ENCODE measurements at regions not wholly inside any gene's neighbourhood (a gene's known extent, or its start where the extent isn't known, plus 50 kb on each side); places are given as distances from the start of the nearest gene placed in this dataset.
A peak's percentile ranks its signal among the peaks of the same experiment; 100 is the strongest.
"Not testable (repeated sequence)": the region's sequence is repeated elsewhere in the genome, so short reads cannot be mapped to it uniquely, and the experiment has no call there.

DNA sequence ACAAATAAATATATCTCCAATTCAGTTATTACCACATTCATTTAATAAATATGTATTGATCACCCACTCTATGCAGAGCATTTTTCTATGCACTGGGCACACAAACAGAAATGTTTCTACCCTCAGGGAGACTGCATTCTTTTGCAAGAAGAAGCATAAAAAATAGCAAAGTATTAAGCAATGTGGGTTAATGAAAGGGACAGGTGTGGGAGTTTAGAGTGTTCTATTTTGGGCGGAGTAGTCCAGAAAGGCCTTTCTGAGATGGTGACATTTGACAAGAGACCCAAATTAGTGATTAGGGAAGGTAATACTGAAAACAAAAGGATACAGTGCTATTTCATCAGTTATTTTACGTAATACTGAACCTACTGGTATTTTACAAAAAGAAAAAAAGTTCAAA lies 394.3 kb upstream of the CHST9 start:
- no peak for DNase-seq (ENCODE audit: low spot score)

DNA sequence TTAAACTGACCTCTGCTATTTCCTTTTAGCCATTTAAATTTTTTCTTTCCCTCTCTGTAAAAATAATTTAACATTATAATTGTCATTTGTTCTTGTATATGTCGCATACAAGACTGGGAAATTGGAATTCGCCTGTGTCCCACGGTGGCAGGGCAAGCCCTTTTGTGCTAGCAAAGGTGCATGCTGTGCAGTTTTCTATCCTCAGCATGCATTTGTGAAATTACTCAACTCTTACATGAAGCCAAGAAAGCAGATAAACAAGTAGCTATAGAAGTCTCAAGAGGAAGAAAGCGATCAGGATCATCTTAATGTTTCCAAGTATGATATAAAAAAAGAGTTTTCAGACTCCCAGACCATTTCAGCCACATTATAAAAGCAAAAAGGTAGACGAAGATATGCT lies 392.6 kb upstream of the CHST9 start:
- no peak for DNase-seq (ENCODE audit: low spot score)

DNA sequence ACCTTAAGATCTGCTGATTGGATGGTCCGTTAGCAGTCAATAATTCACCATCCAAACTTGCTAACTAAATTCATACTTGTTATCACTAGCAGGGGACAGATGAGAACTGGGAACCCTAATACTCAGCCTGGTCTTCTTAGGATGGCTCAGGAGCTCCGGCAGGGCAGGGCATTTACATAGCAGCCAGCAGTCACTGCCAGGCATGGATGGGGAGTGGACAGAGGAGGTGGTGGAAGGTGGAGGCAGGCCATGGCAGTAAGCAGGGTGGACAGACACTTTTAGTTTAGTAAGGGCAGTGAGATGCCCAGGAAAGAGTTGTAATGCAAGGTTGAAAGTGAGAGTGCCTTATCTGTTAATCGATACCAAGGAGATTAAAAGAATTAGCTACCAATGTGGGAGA lies 392.2 kb upstream of the CHST9 start:
- no peak for DNase-seq (ENCODE audit: low spot score)

DNA sequence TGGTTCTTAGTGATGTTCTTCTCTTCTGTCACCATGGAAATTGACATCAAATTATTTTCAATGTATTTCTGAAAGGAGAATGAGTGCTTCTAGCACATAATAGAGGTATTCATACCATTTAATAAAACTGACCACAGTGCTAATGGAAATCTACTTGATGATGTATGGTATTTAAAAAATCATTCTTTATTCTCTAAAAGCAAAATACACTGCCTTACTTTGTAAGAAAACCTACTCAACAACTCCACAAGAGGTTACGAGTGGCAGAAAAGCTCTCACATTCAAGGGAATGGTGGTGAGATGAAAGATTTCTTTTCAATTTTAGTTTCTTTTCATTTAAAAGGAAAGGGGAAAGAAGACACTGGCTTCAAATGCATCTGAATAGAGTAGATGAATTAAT lies 382.3 kb upstream of the CHST9 start:
- no peak for DNase-seq (ENCODE audit: low spot score)

DNA sequence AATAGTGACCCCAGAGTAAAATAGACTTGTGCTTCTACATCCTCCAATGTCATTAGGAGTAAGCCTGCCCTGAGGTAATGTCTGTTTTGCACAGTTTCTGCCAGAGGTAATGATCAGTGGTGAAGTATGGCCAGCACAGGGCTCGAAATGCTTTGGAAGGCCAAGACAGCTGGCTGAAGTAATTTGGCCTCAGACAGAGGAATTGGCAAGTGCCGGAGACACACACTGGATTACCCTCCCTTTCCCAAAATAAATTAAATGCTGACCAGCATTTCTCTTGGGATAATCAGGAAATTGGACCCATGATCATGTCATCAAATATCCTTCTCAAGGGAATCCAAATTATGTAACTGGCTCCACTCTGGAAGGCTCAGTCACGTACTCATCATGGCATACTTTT lies 379.0 kb upstream of the CHST9 start:
- DNase-seq (ENCODE audit: low spot score): no peak

DNA sequence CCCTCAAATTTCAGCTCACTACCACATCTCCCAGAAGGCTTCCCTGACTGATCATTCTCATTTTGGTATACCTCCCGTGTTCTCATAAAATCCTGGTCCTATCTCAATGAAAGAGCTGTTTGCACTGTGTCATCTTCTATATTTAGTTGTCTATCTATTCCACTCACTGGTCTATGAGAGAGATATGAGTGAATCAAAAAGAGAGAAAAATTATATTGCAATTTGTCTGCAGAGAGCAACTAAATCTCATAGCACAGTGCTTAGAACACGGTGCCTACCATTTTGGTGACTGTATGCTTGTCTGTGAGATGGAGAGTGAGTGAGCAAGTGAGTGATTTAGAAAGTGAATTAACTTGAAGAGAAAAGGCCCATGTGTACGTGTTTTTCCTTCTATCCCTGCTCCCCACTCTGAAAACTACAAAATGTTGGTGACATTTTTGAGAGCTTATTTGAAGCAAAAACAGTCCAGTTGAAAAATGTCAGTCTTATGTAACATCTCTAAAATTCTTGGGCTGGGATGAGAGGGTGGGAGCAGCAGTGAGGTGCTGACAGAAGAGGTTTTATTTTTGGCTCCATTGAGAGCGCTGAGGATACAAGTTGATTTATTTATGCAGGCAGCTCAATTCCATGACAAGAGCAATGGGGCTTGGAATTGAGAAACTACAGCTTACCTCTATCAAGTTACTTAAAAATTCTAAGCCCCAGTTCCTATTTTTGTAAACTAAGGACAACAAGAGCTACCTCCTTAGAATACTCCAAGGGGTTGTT lies 373.5 kb upstream of the CHST9 start:
- no peak for DNase-seq (ENCODE audit: low spot score)

DNA sequence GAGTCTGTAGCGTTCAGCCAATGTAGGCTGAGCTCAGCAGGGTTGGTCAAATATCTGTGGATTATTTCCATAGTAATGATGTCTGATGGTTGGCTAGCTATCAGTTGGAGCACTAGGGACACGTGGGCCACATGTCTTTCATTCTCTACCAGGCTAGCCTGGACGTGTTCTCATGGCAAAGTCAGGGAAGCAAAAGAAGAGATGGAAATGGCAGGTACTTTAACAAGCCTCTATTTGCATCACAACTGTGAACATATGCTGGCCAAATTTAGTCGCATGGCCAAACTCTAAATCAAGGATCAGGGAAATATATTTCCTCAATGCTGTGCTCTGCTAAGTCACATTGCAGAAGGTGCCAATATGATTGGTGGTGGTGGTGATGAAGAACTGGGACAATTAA lies 371.6 kb upstream of the CHST9 start:
- no peak for DNase-seq (ENCODE audit: low spot score)

DNA sequence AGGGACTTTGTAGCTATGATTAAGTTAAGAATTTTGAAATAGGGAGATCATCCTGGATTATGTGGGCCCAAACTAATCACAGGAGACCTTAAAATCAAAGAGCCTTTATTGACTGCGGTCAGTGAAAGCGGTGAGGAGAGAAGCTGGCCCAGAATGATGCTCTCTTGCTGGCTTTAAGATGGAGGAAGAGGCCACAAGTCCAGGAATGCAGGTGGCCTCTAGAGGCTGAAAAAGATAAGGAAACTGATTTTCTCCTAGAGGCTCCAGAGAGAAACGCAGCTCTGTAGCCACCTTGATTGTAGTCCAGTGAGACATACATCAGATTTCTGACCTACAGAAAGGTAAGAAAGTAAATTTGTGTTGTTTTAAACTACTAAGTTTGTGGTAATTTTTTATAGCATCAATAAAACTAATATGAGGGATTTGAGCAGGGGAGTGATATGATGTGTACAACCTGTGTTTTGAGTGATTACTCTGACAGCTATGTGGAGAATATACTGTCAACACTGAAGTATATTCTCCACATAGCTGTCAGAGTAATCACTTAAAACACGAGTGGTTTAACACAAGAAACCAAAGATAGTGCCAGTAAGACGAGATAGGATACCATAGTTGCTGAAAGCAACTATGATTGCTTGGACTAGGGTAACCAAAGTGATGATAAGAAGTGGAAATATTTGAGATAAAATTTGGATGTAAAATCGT lies 364.4 kb upstream of the CHST9 start:
- DNase-seq (ENCODE audit: low spot score): no peak

DNA sequence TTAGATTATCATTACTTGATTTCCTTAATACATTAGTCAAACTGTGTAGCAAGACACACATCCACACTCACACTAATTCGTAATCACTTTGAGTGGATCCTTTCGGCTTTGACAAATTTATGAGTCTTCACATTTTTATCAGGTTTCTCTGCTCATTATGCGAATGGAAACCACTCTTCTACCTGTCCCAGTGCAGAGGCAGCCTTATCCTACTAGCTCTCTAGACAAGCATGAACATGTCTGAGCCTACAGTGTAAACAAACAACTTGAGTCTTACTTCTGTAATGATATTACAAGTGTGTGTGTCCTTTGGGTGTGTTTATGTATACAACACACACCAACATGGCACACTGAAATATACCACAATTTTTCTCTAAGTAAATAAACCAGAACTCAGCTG lies 361.9 kb upstream of the CHST9 start:
- DNase-seq (ENCODE audit: low spot score): no peak

DNA sequence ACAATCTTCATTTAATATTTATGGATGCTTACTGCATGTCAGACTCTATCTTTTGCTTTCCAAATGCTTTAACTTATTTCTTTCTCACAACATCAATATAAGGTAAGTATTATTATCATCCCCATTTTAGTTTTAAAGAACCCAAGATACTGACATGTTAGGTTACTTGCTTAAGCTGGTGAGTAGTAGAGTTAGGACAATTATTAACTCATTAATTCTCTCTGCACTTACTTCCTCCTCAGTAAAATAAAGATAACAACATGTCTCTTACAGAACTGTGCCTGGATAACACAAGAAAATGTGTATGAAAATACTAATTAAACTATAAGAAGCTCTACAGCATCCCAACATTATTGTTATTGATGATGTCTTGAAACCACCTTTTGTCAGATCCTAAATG lies 359.1 kb upstream of the CHST9 start:
- DNase-seq (ENCODE audit: low spot score): no peak

DNA sequence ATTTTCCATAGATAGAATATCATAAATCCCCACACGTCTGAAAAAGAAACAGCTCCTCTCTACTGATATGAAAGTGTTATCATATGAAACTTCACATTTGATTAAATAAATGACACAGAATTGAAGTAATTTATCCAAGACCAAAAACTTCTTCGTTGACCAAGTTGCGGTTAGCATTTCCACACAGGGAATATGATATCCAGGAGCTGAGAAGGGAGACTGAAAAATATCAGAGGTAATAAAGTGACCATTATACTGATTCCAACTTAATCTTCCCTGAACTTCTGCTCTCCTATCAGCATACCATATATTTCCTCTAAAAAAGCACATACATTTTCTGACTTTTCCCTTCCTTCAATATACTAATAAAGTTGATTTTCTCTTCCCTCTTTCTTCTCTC lies 356.2 kb upstream of the CHST9 start:
- no peak for DNase-seq (ENCODE audit: low spot score)

DNA sequence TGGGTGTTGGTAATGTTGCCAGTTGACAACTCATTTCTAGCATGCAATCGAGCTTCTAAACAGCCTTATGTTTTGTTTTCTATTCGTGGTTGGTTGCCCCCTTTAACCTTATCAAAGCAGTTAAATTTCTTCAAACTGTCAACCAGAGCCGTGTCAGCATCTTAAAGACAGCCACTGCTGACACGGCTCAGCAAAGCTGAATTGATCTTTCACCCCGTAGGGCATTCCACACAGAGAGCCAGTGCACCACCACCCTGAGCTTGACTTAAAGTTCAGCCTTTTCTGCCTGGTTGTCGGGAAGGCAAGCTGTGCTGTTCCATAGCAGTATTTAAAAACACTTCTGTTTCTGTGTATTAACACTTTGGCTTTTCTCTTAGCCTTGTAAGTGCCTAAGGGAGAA lies 355.0 kb upstream of the CHST9 start:
- DNase-seq (ENCODE audit: low spot score): no peak

DNA sequence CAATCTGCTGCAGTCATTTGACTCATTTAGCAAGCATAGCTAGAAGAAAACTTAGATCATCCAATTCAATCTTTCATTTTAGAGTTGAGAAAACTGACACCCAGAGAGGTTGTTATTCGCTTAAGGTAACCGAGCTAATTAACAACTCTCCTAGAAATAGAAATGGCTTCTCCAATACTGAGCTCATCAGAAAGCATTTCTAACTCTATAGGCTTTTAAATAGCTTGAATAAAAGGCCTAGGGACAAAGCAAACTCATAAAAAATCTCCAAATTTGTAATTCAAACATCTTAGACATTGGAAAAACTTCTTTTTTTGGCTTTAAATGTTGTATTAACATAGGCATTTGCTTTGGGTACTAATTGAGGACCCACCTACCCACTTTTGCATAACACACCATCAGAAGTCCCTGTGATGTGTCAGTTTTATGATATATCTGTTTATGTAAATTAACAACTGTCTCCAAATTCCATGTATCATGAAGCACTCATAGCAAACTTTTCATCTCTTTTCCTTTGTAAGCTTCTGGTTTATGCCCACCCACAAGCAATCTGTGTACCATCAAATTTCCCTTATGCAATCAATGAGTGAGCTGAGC lies 343.9 kb upstream of the CHST9 start:
- no peak for DNase-seq (ENCODE audit: low spot score)

DNA sequence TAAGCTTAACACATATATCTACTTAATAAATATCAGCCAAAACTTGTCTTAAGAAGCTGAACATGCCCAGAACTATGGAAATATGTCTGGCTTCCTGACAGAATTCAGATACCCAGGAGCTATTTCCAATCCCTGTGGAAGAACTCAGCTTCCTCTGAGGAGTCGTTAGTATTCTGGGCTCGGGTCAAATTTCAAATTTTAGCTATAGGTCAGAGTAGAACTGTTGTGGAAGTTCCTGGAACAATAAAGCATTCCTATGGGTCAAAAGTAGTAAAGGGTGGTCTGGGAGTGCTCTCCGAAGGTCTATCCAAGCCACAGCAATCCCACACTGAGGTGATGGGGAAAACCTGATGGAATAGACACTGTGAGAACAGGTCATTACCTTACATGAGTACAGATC lies 342.7 kb upstream of the CHST9 start:
- DNase-seq (ENCODE audit: low spot score): no peak

DNA sequence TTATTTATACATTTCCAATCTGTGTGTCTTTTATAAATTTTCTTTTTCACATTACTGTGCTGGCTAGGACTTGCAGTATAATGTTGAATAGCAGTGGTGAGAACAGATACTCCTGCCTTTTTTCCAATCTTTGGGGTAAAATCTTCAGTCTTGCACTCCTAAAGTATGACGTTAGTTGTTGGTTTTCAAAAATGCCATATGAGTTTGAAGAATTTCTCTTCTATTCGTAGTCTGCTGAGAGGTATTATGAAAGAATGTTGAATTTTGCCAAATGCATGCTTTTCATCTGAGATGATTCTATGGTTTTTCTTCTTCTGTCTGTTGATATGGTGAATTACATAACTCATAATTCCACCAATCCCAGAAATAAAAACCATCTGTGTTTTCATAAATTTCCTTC lies 335.3 kb upstream of the CHST9 start:
- DNase-seq (ENCODE audit: low spot score): no peak

DNA sequence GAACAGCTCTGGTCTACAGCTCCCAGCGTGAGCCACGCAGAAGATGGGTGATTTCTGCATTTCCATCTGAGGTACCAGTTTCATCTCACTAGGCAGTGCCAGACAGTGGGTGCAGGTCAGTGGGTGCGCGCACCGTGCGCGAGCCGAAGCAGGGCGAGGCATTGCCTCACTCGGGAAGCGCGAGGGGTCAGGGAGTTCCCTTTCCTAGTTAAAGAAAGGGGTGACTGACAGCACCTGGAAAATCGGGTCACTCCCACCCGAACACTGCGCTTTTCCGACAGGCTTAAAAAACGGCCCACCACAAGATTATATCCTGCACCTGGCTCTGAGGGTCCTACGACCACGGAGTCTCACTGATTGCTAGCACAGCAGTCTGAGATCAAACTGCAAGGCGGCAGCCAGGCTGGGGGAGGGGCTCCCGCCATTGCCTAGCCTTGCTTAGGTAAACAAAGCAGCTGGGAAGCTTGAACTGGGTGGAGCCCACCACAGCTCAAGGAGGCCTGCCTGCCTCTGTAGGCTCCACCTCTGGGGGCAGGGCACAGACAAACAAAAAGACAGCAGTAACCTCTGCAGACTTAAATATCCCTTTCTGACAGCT lies 325.0 kb upstream of the CHST9 start:
- not testable (repeated sequence) for DNase-seq (ENCODE audit: low spot score)

DNA sequence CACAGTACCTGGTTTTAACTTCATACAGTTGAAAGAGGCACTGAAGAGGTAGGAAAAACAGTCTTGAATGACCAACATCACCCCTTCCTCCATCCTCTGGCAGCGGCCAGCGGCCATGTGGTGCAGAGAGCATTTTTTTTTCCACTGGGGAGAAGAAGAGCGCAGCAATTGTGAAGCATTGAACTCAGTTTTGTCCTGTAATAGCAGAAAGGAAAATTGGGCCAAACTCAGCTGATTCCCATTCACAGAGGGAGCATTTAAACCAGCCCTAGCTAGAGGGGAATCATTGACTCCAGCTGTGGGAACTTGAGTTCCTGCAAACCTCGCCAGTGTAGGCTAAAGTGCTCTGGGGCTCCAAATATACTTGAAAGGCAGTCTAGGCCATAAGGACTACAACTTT lies 316.6 kb upstream of the CHST9 start:
- DNase-seq (ENCODE audit: low spot score): peak; percentile 30

DNA sequence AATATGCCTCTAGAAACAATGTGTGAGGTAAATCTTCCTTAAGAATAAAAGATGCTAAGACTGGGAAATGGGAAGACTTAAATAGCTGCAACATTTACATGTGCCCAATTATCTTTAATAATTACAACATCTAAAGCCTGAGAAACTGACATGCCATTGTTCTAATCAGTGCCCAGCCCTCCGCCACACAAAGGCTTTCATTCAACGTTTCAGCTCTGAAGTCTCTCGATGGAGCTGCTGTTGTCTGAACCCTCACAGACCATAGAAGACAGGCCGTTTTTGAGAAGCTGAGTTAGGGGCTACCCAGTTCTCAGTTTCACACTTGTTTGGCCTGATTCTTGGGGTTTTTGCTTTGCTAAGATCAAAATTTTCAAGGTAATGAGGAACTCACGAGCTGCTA lies 315.4 kb upstream of the CHST9 start:
- peak; percentile 83 for DNase-seq (ENCODE audit: low spot score)

DNA sequence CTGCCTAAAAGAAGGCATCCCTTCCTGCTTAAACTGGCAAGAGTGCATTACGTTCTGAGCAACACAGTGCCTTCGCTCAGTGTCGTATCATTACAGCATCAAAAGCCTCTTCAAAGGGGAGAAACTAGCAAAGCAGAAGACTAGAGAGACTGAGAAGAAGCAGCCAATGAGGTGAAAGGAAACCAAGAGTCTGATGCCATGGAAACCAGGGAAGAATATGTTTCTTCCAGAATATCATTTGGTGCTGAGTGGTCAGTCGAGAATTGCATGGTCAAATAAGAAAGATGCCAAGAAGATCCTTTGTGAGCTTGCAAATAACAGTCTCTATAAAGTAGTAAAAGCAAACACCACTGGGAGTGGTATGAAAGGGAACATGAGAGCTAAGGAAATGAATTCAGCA lies 312.1 kb upstream of the CHST9 start:
- peak; percentile 13 for DNase-seq (ENCODE audit: low spot score)

DNA sequence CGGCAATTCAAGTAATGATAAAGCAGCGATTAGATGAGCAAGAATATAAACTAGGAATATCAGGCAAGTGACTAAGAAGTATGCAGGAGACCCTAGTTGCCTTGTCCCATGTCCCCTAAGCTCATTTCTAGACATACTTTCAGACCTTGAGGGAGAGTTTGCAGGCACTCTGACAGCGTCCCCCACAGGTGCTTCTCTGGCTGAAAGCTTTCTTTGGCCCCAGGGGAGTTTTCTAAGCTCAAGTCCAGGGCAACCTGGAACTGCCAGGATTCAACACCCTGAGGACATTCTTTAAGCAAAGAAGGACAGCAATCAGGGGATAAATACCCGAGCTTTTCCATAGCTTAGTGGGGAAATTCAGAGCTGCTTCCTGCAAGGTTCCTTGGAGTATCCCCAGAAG lies 308.1 kb upstream of the CHST9 start:
- no peak for DNase-seq (ENCODE audit: low spot score)

DNA sequence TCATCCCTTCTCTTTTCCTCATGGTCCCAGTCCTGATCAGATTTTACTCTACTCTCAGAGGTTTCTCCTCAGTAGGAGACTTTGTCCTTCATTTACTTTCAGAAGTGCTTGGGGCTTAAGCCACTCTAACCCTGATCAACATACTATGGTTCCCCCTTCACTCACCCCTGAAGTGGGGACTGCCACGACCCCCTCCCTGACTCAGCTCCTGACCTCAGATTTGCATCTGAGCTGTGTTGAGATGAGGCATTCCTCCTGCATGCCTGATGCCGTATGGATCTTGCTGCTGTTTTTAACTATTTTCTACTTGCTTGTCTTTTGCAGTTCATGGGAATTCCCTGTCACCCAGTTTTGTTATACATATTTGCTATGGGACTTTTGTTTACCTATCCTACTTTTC lies 306.7 kb upstream of the CHST9 start:
- no peak for DNase-seq (ENCODE audit: low spot score)

DNA sequence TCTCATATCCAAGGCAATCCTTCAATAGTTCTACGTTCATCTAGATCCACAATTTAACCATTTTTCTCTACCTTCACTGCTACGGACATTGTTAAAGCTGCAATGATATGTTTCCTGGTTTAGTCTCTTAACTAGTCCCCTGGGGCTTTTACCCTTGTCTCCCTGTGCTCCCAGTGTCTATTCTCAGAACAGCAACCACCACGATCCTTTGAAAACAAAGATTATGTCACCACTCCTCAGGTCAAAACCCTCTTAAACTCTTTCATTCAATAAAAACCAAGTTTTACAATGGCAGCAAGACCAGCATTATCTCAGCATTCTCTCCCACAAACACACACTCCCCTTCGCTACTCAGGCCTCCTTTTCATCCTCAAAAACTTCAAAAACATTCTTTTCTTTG lies 298.2 kb upstream of the CHST9 start:
- no peak for DNase-seq (ENCODE audit: low spot score)

DNA sequence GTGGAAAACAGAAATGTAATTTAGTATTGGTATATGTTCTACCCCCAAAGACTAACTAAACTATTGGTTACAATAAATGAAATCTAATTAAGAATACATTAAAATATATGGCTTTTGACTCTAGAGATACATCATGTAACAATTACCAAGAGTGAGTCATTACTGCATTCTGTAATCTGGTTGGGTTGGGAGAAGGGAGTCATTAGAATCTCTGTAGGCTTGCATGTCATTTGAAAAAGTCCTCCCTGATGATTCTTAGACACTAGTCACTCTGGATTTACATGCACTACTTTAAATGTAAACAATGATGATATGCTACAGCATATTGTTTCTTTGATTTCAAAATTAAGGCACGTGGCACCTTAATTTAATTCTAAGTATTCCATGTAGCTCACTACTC lies 293.4 kb upstream of the CHST9 start:
- no peak for DNase-seq (ENCODE audit: low spot score)

Data from pons (tissue), 1 donor.